ENCODE measurements at regions not wholly inside any gene's neighbourhood (a gene's known extent, or its start where the extent isn't known, plus 50 kb on each side); places are given as distances from the start of the nearest gene placed in this dataset.

GRCh38 chr10:2688958-2689357 lies 378.4 kb upstream of the PFKP start:
- DNase-seq: no peak

- no peak for DNase-seq
Measured at GRCh38 chr10:2686691-2687090, 380.7 kb upstream of the PFKP start.

GRCh38 chr10:2682491-2682890 lies 384.9 kb upstream of the PFKP start:
- DNase-seq: no peak

GRCh38 chr10:2681891-2682290 lies 385.5 kb upstream of the PFKP start:
- no peak for DNase-seq

- DNase-seq: no peak
Measured at GRCh38 chr10:2680821-2681220, 386.5 kb upstream of the PFKP start.

GRCh38 chr10:2679646-2680045 lies 387.7 kb upstream of the PFKP start:
- no peak for DNase-seq

GRCh38 chr10:2676455-2676854 lies 390.9 kb upstream of the PFKP start:
- DNase-seq: no peak

GRCh38 chr10:2674451-2674850 lies 392.9 kb upstream of the PFKP start:
- no peak for DNase-seq

GRCh38 chr10:2670864-2671263 lies 396.5 kb upstream of the PFKP start:
- no peak for DNase-seq

GRCh38 chr10:2665772-2666171 lies 401.6 kb upstream of the PFKP start:
- DNase-seq: no peak

- DNase-seq: no peak
Measured at GRCh38 chr10:2660276-2660675, 407.1 kb upstream of the PFKP start.

GRCh38 chr10:2659660-2660209 lies 407.6 kb upstream of the PFKP start:
- no peak for DNase-seq

- no peak for DNase-seq
Measured at GRCh38 chr10:2658780-2659179, 408.6 kb upstream of the PFKP start.

- DNase-seq: no peak
Measured at GRCh38 chr10:2650328-2650727, 417.0 kb upstream of the PFKP start.

GRCh38 chr10:2641028-2641427 lies 426.3 kb upstream of the PFKP start:
- DNase-seq: no peak

- DNase-seq: no peak
Measured at GRCh38 chr10:2633630-2634029, 433.7 kb upstream of the PFKP start.

GRCh38 chr10:2631557-2632205 lies 435.7 kb upstream of the PFKP start:
- DNase-seq: no peak

GRCh38 chr10:2628705-2629104 lies 438.6 kb upstream of the PFKP start:
- no peak for DNase-seq

- no peak for DNase-seq
Measured at GRCh38 chr10:2627969-2628368, 439.4 kb upstream of the PFKP start.

- no peak for DNase-seq
Measured at GRCh38 chr10:2625094-2625493, 442.3 kb upstream of the PFKP start.

- DNase-seq: no peak
Measured at GRCh38 chr10:2623675-2624274, 443.6 kb upstream of the PFKP start.

GRCh38 chr10:2620827-2621521 lies 446.4 kb upstream of the PFKP start:
- DNase-seq: no peak

GRCh38 chr10:2619916-2620315 lies 447.4 kb upstream of the PFKP start:
- DNase-seq: no peak

- peak; percentile 11 for DNase-seq
Measured at GRCh38 chr10:2619472-2619871, 447.9 kb upstream of the PFKP start.

Measured in NCI-H187 treated with DMSO at 0.1 percent for 48 hours (cell line).